ENCODE measurements at regions not wholly inside any gene's neighbourhood (a gene's known extent, or its start where the extent isn't known, plus 50 kb on each side); places are given as distances from the start of the nearest gene placed in this dataset.

DNA sequence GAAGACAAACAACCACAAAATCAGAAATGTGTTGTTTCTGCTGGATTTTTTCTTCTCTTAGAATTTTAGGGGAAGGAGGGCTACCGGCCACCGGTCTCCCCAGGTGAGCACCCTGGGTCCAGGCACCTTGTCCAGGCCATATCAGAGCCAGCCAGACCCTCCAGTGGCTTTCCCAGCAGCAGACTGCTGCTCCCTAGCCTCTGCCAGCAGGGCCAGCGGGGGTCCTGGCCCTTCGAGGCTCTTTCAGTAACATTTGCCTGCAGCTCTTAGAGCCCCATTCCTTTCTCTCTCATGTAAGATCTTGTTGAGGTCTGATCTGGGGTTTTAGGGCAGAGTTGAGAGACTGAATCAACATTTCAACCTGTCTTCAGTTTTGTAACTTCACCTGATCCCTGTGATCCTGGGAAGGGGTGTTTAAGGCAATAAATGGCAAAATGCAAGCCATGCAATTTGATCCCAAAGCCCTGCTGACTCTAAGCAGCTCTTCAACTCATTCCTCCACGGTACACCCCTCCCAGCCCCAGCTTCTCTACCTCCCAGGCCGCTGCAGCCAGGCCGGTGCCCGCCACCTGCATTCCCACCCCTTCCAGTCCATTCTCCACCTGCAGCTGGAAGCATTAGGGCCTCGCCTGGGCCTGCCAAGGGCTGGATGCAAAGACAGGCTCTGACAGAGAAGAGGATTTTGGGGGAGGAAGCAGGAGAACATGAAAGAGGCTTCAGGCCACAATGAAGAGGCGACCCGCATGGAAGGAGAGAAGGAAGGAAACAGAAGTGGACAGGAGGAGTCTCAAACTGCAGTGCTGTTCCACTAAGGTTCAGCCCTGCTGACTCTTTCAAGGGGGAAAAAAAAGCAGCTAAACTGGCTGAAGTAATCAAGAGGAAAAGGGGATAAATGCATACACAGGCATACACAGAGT, 113.0 kb upstream of the FGF3 start:
- no peak for DNase-seq (ENCODE audit: low spot score)

DNA sequence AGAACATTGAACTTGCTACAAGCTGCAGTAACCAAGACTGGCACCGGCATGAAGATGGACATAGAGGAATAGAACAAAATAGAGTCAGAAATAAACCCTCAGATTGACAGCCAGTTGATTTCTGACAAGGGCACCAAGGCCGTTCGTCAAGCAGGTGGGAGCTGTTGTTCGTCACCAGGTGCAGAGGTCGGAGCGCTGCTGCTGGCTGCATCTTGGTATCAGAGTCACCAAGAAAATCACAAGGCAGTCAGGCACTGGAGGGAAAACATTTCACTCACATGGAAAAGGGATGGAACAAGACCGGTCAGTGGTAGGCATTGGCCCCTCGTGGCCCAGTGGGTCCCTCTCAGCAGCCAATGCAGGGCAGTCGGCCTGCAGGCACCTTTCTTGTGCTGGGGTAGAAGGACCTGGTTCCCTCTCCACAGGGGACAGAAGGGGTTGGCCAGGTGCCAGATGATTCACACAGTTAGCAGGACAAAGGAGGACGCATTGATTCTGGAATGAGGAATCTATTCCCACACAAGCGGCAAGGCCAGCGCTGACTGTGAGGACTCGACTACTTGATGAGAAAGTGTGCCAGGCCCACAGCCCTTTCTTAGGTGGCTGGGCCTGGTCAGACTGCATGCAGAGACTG, 115.8 kb upstream of the FGF3 start:
- DNase-seq (ENCODE audit: low spot score) = no peak

DNA sequence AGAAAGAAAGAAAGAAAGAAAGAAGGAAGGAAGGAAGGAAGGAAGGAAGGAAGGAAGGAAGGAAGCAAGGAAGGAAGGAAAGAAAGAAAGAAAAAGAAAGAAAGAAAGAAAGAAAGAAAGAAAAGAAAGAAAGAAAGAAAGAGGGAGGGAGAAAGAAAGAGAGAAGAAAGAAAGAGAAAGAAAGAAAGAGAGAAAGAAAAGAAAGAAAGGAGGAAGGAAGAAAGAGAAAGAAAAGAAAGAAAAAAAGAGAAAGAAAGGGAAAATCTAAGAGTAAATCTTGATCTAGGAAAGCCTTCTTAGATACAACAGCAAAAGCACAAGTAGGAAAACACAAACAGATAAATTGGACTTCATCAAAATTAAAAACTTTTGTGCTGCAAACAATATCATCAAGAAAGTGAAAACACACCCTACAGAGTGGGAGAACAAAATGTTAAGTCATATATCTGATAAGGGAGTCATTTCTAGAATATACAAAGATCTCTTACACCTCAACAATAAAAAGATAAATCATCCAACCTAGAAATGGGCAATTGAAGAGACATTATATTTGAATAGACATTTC, 116.8 kb upstream of the FGF3 start:
- no peak for DNase-seq (ENCODE audit: low spot score)

DNA sequence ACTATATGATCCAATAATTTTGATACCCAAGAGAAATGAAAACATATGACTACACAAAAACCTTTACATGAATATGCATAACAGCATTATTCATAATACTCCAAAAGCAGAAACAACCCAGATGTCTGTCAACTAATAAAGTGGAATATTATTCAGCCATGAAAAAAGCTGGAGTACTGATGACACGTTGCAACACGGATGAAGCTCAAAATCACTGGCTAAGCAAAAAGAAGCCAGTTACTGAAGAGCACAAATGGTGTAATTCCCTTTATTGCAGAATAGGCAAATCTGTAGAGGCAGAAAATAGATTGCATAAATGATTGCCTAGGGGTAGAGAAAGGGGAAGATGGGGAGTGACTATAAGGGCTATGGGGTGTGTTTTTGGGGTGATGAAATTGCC, 117.6 kb upstream of the FGF3 start:
- DNase-seq (ENCODE audit: low spot score) = no peak

DNA sequence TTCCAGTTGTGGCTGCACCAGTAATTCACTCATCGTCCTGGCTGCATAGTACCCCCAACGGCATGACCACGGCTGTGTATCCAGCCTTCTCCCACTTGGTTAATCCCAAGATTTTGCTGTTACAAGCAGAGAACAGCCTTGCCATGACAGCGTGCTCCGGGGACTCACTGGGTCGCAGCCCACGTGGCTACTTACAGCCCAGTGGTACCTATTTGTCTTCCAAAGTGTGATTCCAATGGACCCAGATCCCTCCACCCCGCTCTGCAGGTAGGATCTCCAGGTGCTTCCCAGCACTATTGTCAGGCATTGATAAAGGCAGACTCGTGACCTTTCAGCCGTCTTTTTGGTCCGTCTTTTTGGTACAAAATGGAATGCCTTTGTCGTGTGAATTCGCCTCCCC, 119.0 kb upstream of the FGF3 start:
- DNase-seq (ENCODE audit: low spot score) = no peak

DNA sequence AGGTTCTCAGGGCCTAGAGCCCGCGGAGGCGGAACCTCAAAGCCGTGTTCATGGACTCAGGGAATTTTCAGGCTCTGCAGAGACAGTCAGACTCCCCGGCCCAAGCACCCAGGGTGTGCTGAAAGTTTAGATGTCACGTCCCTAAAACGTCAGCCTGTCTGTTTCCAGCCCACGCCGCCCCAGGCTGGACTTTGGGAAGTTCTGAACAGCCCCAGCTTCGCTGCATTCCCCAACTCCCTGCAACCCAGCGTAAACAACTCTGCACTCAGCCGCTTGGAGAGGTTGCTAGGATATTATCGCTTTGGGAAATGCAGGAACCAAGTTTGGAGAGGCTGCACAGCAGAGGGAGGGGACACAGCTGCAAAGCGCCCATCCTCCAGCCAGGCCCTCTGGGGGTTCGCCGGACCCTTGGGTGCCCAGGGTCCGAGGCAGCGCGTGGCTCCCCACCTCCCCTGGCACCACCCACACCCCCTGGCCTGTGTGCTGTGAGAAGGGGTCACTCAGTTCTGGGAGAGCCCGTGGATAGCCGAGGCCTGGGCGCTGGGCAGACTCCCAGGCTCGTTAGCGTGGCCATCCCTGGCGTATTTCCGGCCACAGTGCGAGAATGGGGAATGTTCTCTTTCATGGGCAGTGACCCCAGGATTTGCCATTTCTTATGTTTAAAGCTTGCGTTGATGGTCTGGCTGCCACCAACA, 120.5 kb upstream of the FGF3 start:
- no peak for DNase-seq (ENCODE audit: low spot score)

DNA sequence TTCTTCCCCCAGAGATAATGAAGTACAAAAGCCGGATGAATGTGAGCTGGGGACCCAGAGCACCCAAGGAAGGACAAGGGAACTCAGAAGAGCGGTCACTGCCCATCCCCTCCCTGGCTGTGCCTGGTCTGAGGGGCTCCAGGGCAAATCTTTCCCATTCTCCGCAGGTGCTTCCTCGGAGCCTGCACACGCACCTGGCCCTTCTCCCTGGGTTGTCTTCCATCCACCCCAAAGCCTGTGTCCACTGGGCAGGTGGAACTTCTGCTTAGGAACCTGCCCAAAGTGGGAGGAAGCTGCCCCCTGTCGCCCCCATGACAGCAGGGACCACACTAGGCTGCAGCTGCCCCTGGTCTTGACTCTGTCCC, 121.0 kb upstream of the FGF3 start:
- no peak for DNase-seq (ENCODE audit: low spot score)

DNA sequence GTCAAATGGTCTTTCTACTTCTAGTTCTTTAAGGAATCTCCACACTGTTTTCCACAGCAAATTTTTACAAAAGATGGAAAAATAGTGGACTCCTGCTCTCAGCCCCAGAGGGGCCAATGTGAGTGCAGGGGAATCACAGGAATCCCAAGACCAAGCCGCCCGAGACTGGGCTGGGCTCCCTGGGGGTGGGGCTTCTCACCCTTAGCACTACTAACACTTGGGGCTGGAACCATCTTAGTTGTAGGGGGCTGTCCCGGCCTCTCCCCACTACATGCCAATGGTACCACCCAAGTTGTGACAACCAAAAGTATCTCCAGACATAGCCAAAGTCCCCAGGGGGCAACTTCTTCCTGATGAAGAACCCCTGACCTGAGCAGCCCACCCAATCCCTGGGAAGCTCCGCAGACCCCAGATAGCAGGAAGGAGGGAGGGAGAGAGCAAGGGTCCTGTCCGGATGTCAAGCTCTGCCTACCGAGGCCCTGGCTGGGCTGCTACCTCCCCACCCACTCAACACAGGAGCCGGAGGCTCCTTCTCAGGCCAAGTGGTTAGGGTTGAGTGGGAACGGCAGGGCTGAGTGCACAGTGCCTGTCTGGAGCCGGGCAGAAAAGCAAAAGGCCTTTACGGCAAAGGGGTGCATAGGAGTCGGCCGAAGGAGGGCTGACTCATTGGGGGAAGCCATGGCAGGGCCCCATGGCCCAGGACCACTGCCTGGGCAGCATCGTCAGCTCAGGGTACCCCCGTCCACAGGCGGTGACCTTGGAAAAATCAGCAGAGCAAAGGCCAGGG, 122.5 kb upstream of the FGF3 start:
- no peak for DNase-seq (ENCODE audit: low spot score)

DNA sequence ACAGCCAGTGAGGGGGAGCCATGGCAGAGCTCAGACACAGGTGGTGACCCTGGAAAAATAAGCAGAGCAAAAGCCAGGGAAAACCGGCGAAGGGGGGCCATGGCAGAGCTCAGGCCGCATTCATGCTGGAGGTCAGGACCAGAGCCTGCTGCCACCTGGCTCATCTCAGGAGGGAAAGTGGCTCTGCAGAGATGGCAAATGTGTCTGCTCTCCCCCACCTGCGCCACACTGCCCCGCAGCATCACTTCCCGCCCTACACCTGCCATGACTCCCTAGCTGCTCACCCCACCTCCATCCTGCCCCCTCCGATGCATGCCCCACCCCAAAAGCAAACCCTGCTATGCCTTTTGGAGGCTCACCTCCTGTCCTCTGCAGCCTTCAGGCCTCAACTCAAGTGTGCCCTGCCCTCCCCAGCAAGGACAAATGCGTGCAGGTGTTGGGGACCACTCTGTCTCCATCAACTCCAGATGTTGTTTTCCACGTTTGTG, 123.2 kb upstream of the FGF3 start:
- no peak for DNase-seq (ENCODE audit: low spot score)

DNA sequence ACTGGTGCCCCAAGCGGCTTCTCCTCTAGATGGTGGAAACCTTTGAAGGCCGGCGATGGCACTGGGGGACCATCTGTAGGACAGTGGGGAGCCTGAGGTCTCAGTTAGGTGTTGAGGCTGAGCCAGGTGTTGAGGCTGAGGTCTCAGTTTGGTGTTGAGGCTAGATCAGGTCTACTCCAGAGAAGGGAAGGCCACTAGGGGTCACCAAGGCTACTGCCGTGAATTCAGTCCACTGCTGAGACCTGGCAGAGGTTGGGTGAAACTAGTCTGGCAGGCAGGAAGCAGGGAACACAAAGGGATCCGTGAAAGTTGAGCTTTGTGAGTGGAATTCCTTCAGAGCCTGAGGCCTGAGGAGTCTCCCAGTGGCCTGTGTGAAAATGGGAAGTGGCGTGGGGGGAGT, 123.8 kb upstream of the FGF3 start:
- DNase-seq (ENCODE audit: low spot score) = no peak

DNA sequence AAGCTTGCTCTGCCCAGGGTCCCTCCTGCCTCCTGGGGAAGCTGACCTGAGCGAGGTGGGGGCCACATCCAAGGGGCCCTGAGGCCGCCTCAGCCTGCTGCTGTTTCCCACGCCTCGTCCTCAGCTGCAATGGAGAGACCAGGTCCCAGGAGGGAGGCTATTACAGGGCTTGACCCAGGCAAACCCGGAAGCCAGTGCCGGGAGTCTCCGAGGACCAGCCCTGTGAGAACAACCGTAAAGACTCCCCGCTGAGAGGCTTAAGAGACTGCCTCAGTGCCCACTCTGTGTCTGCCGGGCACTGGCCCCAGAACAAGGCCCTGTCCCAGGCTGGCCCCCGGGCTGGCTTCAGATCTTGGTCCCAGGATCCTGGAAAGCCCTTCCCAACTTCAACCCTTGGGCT, 124.3 kb upstream of the FGF3 start:
- no peak for DNase-seq (ENCODE audit: low spot score)

DNA sequence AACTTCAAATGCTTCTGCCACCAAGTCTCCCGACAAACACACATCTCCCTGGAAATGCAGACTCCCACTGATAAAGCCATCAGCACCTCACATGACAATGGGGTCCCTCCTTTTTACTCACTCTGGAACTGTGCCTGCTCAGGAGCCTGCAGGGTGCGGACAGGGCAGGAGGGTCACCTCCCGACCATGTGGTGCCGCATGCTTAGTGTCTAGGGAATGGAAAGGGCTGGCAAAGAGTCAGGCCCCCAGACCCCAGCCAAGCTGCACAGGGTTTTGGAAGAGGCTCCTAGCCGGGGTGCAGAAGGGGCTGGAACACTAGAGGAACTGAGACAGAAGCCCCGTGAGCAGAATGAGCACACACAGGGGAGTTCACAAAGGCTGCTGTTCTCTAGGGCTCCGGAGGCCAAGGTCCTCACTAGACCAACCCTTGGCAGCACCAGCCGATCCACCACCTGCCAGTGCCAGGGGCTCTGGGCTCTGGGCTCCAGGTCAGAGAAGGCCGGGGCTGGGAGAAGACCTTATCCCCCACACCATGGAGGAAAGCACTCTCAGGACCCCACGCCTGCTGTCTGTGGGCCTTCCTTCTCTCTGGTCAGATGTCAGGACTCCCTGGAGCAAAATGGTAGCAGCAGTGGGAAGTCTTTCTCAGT, 125.1 kb upstream of the FGF3 start:
- no peak for DNase-seq (ENCODE audit: low spot score)

DNA sequence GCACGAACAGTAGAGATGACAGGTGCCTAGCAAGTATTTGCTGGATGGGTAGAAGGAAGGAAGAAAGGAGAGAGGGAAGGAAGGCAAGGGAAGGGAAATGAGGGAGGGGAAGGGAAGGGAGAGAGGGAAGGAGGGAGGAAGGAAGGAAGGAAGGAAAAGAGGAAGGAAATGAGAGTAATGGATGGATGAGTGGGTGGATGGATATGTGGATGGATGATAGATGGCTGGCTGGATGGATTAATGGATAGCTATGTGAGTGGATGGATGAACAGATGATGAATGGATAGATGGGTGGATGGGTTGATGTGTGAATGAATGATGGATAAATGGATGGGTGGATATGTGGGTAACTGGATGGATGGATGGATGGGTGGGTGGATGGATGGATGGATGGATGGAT, 125.9 kb upstream of the FGF3 start:
- no peak for DNase-seq (ENCODE audit: low spot score)

DNA sequence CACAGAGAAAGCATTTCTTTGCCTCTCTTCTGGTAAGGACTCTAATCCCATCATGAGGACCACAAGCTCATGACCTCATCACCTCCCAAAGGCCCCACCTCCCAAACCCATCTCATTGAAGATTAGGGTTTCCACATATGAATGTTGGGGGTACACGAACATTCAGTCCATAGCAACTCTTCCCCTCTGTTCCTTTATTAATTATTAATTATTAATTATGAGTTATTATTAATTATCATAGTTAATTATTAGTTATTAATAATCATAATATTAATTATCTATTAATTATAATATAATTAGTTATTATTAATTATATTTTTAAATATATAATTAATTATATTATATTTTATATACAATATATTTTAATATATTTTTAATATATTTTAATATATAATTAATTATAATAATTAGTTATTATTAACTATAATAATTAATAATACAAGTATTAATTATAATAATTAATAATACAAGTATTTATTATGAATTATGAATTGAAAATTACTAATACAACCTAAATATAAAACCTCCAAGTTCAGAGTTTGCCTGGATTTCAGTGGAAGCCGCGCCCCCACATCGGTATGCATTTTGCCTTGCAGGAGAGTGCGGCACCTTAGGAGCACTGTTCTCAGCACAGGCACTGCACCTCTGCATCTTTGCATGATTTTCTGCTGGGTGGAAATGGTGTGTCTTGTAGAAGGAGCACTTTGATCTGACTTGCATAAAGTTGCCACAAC, 128.0 kb upstream of the FGF3 start:
- DNase-seq (ENCODE audit: low spot score) = no peak

DNA sequence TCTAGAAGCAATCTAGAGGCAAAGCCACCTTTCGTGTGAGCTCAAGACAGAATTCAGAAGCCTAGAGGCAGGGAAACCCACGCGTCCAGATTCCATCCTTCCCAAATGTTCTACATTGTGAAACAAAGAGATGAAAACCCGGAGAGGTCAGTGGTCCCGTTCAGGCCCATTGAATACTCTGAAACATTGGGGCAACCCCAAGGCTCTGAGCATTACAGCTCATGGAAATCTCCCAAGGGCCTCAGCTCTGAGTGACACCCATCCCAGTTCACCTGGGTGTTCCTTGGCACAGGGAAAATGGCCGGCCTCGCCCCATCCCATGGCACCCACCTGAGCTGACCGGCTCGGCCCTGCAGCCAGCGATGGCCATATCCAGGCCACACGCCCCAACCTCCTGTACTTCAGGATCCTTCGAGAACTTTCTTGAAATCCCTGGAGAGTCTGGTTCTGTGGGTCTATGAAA, 128.6 kb upstream of the FGF3 start:
- no peak for DNase-seq (ENCODE audit: low spot score)

DNA sequence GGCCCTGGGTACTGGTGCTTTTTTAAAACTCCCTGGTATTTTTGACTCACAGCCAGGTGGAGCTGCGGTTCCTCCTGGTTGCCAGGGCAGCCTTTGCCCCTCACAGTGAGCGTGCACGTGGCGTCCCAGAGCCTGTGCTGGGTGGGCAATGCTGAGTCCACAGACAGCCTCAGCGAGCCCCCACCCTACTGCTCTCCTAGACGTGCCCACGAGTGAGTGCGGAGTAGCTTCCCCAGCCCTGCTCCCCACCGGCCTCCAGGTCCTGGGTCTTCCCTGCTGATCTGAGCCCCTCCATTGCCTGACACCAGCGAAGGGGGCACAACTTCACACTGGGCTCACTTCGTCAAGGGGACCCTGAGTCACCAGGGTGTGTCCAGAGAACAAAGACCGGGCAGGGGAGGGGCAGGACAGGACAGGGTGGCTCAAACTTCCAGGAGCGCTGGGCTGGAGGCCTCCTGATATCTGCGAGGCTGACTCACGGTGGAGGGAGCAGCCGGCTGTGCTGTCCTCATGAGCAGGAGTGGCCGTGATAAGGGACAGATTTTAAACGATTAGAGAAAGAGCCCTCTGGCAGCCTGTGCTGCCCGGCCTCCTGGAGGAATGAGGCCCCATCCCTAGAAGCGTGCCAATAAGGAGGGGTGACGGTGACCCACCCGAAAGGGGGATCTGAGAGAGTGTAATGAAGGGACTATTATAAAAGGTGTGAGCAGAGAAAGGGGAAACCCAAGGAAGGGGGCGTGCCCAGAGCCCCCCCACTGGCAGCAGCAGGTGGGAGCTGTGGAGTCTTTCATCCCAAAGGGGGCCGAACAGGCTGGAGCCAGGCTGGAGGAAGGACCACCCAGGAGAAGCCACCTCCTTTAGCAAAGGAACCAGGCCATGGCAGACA, 129.3 kb upstream of the FGF3 start:
- peak; percentile 41 for DNase-seq (ENCODE audit: low spot score)

DNA sequence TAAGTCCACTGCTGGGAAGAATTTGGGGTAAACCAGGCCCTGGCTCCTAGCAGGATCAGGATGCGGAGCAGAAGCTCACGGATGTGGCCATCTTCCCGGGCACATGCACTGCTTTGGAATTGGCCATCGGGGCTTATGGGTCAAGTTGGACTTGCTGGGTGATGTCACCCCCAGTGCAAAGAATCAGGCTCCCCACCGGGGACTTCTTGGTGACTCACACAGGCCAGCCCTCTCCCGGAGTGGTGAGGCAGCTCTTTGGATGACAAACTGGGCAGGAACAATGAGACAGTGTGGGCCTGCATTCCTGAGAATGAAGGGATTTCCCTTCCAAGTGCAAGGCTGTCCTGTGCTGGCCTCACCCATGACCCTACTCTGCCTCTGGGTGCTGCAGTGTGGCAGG, 128.8 kb upstream of the ANO1 start:
- no peak for DNase-seq (ENCODE audit: low spot score)

DNA sequence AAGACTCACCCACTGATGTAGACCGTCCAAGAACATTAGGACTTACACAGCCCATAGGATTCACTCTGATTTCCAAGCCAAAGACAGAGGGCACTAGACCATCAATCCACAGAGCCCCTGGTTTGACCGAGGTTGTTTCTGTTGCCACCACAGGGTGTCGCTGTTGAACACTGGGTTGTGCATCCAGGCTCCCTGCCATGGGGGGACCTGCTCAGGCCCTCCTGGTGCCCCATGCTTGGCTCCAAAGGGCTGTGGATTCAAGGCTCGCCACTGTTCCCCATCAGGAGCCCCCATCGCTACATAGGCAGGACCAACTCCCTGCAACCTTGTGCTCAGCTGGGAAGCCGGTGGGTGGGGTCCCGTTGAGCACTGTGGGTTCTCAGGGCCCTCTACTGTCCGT, 128.0 kb upstream of the ANO1 start:
- DNase-seq (ENCODE audit: low spot score) = peak; percentile 38

DNA sequence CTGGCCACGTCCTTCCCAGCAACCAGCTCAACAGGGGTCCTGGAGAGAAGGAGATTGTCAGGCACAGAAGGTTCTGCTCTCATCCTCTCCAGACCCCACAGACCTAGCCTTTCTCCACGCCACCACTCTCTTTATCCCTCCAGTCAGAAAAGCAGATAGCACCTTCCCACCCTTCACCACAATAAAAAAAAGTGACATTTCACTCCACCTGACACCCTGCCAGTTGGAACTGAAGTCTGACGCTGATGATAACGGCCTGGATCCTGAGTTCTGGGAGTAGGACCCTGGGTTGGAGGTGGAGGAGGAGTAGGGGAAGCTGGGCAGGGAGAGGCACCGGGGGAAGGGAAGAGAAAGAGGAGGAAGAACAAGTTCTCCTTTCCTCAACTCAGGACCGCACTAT, 127.5 kb upstream of the ANO1 start:
- peak; percentile 10 for DNase-seq (ENCODE audit: low spot score)

DNA sequence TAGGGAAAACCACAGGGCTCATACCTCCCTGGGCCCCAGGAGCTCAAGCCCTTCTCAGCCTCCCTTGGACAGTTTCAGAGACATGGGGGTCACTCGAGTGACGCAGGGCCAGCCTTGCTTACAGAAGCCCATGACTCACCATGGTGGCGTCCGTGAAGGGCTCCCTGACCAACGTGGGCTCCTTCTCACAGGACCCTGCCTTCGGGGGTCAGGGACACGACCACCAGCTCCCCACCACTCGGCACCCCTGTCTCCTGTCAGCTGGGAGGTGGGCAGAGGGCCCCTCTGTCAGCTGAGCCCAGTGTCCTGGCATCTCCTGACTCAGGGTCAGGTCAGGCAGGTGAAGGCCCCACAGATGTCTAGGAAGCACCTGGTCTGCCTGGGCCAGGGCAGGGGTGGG, 126.3 kb upstream of the ANO1 start:
- no peak for DNase-seq (ENCODE audit: low spot score)
